ENCODE measurements at regions not wholly inside any gene's neighbourhood (a gene's known extent, or its start where the extent isn't known, plus 50 kb on each side); places are given as distances from the start of the nearest gene placed in this dataset.

GRCh38 chr4:14564281-14564680, 438.0 kb upstream of the CPEB2 start:
- no peak overlapping the region for H2BK12ac ChIP-seq (ENCODE audit: insufficient read length, low read depth, low read length)
- H3K79me2 ChIP-seq (ENCODE audit: insufficient read depth, low read length) = no peaks in the 10 kb centered on the region
- H2AK5ac ChIP-seq (ENCODE audit: insufficient read length, low read length) = no peak overlapping the region
- no peaks in the 10 kb centered on the region for H3K23me2 ChIP-seq (ENCODE audit: insufficient read length, low read depth, low read length, poor library complexity, severe bottlenecking)
- no peak overlapping the region for H2BK20ac ChIP-seq (ENCODE audit: low read depth, low read length, poor library complexity, severe bottlenecking)
- no peak overlapping the region for H3K27ac ChIP-seq (ENCODE audit: insufficient read length, low read depth, low read length)
- no peak overlapping the region for H3K4me2 ChIP-seq (ENCODE audit: insufficient read depth, insufficient read length, low read length)
- no peak overlapping the region for H3T11ph ChIP-seq (ENCODE audit: low read length)
- no peak overlapping the region for H4K5ac ChIP-seq (ENCODE audit: insufficient read length, low read depth, low read length)
- no CpG with 5 or more reads among the region's 4 CpGs for WGBS (ENCODE audit: extremely low coverage, insufficient read length, low lambda C conversion rate)
- no peaks in the 10 kb centered on the region for H3K9me3 ChIP-seq (ENCODE audit: control insufficient read depth, low read depth, low read length)
- no peak overlapping the region for H3K23ac ChIP-seq (ENCODE audit: insufficient read length, low read depth, low read length)
- H4K91ac ChIP-seq (ENCODE audit: insufficient read length, low read depth, low read length) = no peak overlapping the region
- no peak overlapping the region for H2AFZ ChIP-seq (ENCODE audit: low read length)
- DNase-seq = no peak
- no peaks in the 10 kb centered on the region for H3K4me1 Mint-ChIP-seq
- no peak overlapping the region for H3K56ac ChIP-seq (ENCODE audit: insufficient read length, low read depth, low read length)
- no peaks in the 10 kb centered on the region for H3K79me1 ChIP-seq (ENCODE audit: insufficient read depth, low read depth, low read length, poor library complexity, severe bottlenecking)
- no peak for TF ChIP-seq CTCF (conservative IDR thresholded peaks at IDR 0.05)
- H2BK5ac ChIP-seq (ENCODE audit: insufficient read length, low read length) = no peak overlapping the region
- H2BK15ac ChIP-seq (ENCODE audit: low read depth, low read length) = no peak overlapping the region
- peaks cover 0 to 7% (median 4%) of the 10 kb centered on the region in 3 experiments; a peak in 4 of 7 replicates for H3K36me3 Mint-ChIP-seq (ENCODE audit: insufficient read depth in 1 of 3, low read depth in 3 of 3)
- no peak overlapping the region for H3K18ac ChIP-seq (ENCODE audit: insufficient read length, low read depth, low read length)
- H3K27me3 Mint-ChIP-seq (ENCODE audit: low read depth) = no peaks in the 10 kb centered on the region
- no peaks in the 10 kb centered on the region for H3K27me3 ChIP-seq (ENCODE audit: insufficient read depth, low read length)
- no peak overlapping the region for H3K14ac ChIP-seq (ENCODE audit: insufficient read depth, low read length)
- H3K4me3 Mint-ChIP-seq = no peak overlapping the region
- no peak overlapping the region for H2BK120ac ChIP-seq (ENCODE audit: low read depth, low read length, poor library complexity, severe bottlenecking)
- H3K9ac ChIP-seq (ENCODE audit: extremely low read depth, insufficient read length, low read length) = no peak overlapping the region
- no peak overlapping the region for H3K27ac Mint-ChIP-seq
- H3K4ac ChIP-seq (ENCODE audit: low read depth, low read length) = no peak overlapping the region
- H4K20me1 ChIP-seq (ENCODE audit: control insufficient read depth, insufficient read depth, insufficient read length) = no peaks in the 10 kb centered on the region
- H4K8ac ChIP-seq (replicated peaks; ENCODE audit: insufficient read length, low read depth, low read length) = no peak overlapping the region
- peaks cover 6 to 8% of the 10 kb centered on the region in 2 experiments for H3K9me3 Mint-ChIP-seq
- no peaks in the 10 kb centered on the region for H3K4me1 ChIP-seq (ENCODE audit: insufficient read depth, low read length)

All from H9 (cell line).